Stimulated activated CD4-positive, alpha-beta T cell treated with anti-CD3 and anti-CD28 coated beads, Interleukin-1b, Interleukin-23, amount 100 ng/mL, for 24 hours (primary cell): ENCODE measurements at regions not wholly inside any gene's neighbourhood (a gene's known extent, or its start where the extent isn't known, plus 50 kb on each side); places are given as distances from the start of the nearest gene placed in this dataset.
"Not testable (repeated sequence)": the region's sequence is repeated elsewhere in the genome, so short reads cannot be mapped to it uniquely, and the experiment has no call there.

Experiments used
- DNase-seq, 4 experiments: peaks; one replicate each; pipeline ENCODE4 v3.0.0-alpha.2; 2020; ENCODE audit warnings: low read depth in 4 of 4, low spot score in 1 of 4

- no peak for DNase-seq
These were observed 55.2 kb upstream of the MDM1 start for GRCh38 chr12:68387338-68387737.

- no peak for DNase-seq
These were observed 57.1 kb upstream of the MDM1 start for GRCh38 chr12:68389305-68389704.

DNA sequence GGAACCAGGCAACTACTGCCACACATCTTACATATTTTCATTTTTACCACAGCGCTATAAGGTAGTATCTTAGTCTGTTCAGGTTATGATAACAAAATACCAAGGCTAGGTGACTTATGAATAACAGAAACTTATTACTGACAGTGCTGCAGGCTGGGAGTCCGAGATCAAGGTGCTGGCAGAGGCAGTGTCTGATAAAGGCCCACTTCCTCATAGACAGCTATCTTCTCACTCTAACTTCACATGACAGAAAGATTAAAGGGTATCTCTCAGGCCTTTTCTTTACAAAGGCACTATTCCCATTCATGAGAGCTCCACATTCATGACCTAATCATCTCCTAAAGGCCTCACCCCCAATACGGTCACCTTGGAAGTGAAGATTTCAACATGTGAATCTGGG, 59.8 kb upstream of the MDM1 start:
- DNase-seq, result no peak

- DNase-seq, result no peak
These were observed 60.2 kb upstream of the MDM1 start for GRCh38 chr12:68392376-68392775.

DNA sequence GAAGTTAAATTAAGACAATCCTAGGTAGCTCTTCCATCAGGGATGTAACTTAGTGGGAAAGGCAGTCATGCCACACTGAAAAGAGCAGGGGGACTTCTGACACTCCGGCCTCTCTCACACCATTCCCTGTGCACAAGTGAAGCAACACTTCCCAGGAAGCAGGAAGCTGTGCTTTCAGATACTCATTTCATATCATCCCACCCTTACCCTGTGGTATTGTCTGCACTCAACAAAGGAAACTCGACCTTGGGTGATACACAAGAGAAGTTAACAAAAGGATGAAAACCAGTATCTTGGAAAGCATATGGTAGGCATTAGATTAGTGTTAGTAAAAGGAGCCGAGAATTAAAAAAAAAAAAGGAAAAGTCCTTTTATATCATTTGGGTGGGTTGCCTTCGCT, 61.3 kb upstream of the MDM1 start:
- no peak for DNase-seq

DNA sequence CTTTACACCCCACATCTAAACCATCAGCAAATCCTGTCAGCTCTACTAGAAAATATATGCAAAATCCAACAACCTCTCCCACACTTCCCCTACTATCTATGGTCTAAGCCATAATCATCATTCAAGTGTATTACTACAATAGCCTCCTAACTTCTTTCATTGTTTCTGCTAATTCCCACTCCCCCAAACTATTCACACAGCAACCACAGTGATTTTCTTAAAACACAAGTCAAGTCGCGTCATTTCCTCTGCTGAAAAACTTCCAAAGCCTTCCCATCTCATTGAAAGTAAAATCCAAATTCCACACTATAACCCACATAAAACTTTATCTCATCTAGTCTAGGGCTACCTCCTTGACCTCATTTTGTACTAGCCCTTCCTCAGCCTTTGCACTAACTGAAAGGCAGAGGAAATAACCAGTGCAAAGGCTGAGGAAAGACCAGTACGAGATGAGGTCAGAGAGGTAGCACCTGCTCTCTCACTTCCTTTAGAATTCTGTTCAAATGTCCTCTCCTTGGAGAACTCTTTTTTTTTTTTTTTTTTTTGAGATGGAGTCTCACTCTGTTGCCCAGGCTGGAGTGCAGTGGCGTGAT, 65.5 kb upstream of the MDM1 start:
- DNase-seq, result no peak

DNA sequence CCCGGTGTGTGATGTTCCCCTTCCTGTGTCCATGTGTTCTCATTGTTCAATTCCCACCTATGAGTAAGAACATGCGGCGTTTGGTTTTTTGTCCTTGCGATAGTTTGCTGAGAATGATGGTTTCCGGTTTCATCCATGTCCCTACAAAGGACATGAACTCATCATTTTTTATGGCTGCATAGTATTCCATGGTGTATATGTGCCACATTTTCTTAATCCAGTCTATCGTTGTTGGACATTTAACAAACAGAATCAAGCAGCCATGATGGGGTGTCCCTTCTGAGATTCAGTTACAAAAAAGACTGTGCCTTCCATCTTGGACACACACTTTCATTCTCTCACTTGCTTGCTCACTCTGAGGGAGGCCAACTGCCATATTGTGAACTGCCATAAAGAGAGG, 66.5 kb upstream of the MDM1 start:
- DNase-seq, result not testable (repeated sequence)

- DNase-seq, result no peak
These were observed 68.2 kb upstream of the MDM1 start for GRCh38 chr12:68400226-68400829.

- no peak for DNase-seq
These were observed 70.3 kb upstream of the MDM1 start for GRCh38 chr12:68402422-68402821.

- no peak for DNase-seq
These were observed 71.1 kb upstream of the MDM1 start for GRCh38 chr12:68403296-68403695.

DNA sequence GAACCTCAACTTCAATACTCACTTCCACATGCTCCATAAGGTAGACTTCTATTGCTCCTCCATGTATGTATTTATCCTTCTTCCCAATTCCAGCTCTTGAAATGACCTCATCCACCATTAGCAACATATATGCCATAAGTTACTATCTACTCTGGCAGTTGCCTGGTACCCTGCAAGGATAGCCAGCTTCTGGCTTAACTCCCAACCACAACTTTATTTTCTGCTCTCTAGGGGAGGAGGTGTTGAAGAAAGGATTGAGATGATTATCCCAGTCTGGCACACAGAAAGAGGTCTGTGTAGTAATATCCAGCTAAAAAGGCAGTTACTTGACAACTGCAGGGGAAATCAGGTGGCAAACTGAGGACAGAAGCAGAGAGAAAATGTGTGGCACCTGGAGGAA, 71.5 kb upstream of the MDM1 start:
- no peak for DNase-seq

DNA sequence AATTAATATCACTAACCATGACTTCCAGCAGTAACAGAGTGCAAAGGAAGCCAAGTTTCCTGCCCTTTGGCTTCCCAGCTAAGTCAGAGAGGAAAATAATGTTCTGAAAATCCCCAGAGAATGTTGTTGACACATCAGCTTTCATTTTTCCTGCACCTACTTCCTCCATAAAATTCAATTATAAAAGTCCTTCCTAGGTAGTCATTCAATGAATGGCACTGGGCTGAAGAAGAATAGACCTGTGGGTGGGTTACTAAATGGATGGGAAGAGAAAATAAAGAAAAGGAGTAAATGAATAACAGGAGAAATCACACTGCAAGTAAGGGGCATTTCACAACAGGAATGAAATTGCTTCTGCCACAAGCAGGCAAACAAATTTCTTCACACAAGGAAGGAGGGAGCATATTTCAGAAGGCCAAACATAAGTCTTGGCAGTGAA, 73.2 kb upstream of the MDM1 start:
- DNase-seq, result no peak

DNA sequence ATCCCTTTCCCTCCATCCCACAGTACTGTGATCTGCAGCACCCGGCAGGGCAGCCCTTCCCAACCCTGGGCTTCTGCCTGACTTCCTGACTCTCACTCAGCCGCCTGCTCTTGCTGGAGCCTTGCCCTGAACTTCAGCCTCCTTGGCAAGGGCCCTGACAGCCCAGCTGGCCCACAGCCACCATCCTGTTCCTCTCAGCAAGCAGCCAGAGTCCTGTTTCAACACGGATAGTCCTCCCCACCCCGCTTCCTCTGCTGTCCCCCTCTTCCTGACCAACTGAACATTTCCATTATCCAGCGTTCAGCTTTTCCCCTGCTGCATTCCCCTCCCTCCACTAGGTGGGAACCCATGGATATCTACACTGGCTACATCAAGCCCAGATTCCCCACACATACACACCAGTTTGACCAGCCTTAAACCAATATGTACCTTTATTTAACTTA, 74.0 kb upstream of the MDM1 start:
- no peak for DNase-seq

DNA sequence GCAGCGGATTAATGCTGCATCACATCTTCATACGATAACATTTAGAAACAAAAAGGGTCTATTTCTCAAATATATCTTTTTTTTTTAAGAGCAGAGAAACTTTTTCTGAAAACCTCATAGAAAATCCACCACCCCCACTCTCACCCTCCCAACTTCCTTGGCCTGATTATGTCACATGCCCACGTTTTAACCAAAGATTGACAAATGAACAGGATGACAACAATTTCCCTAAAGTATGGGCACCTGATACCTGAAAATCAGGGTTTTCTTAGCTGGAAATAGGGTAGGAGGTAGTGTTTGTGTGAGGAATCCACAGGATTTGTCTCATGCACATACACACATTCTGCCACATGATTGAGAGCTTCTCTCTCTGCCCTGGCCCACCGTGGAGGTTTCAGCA, 74.7 kb upstream of the MDM1 start:
- DNase-seq, result no peak

GRCh38 chr12:68410018-68410660, 78.0 kb upstream of the MDM1 start:
- DNase-seq, result no peak

DNA sequence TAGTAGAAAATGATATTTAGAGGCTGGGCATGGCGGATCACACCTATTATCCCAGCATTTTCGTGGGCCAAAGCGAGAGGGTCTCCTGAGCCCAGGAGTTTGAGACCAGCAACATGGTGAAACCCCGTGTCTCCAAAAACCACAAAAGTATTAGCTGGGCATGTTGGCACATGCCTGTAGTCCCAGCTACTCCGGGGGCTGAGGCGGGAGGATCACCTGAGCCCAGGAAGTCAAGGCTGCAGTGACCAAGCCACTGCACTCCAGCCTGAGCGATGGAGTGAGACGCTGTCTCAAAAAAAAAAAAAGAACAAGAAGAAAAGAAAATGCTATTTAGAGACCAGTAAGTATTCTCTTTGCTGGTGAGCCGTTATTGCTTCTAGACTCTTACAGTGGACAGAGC, 79.2 kb upstream of the MDM1 start:
- no peak for DNase-seq

GRCh38 chr12:68414988-68415387, 82.8 kb upstream of the MDM1 start:
- DNase-seq, result no peak

DNA sequence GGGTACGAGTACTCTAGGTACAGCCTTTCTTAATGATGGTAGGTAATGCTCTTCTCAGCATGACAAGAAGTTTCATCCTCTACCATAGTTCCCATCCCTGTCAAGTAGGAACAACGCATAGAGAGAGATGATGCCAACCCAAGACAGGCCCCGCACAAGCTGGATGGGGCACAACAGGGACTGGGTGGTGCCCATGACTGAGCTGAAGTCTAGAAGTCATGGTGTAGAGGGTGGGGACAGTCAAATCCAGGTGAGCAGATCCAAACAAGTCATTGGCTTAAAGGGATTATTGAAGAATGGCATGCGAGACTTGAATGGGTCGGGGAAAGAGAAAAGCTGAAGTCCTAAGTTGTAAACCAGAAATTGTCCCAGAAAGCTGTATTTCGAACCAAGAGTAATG, 84.2 kb upstream of the MDM1 start:
- no peak for DNase-seq

DNA sequence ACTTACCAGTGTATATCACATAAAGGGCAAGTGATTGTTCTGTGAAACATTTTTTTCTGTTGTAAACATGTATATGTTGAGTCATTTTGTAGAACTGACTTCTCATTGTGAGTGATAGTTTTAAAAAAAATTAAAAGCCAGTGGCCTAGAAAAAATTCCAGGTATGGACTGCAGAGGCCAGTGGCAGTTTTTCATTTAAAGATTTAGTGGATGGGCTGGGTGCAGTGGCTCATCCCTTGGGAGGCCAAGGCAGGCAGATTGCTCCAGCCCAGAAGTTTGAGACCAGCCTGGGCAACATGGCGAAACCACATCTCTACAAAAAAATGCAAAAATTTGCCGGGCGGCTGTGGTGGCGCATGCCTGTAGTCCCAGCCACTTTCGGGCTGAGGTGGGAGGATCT, 84.7 kb upstream of the MDM1 start:
- no peak for DNase-seq

DNA sequence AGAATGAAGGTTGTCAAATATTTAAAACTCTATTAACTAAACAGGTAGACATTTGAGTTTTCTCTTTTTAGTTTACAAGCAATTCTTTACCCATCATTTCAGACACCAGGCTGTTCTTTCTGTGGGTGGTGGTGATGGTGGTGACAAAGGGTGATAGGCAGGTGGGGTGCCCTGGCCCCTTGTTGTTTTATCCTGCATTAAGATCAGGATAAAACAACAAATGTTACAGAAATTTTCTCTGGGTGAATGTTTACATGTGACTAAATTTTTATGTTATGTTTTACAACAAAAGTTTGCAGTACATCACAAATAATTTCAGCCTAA, 85.9 kb upstream of the MDM1 start:
- no peak for DNase-seq

DNA sequence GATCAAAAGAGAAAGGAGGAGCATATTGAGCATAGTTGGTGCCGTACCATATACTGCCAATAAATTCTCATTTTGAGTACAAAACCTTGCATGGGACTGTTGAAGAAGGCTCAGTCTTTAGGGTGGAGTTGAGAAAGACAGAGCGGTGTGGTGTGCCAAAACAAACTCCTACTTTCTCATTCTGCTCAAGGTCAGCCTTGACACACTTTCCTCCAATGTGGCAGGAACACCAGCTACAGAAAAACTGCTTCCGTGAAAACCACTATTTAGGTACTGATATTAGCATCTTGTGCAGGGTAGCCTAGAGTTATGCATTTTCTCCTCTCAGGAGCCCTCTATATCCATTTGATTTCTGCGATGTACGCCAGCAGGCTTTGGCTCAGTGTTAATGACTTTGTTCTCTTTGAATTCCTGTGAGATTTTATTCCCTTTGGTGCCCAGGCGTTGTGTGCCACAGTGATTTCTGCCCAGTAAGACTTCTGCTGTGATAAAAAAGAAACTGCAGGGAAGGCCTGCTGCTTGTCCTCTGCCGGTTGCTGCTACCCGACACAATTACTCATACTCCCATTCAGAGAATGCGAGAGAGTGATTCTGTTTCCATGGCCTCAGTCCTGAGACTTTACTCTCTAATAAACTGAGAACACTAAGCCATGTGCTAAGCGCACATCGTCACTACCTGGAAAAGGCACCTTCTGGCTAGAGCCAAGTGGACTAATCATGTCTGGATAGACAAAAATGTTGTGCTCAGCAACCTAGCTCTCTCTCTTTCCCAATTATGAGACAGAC, 88.3 kb upstream of the MDM1 start:
- no peak for DNase-seq

DNA sequence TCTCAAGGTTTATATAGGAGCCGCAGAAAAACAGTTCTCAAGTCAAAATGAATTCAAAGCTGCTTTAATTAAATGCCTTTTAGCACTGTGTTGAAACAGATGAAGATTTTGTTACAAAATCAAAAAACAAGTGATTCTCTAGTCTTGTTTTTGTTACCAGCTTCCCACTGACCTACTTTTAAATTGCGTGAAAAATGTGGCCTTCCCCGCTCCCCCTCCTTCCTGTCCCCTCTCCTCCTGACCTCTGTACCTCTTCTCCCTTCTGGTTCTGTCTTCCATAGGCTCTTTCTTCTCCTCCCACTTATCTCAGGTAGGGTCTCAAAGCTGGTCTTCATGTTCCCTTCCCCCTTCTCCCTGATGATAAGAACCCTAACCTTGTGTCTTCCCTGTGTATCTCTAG, 90.0 kb upstream of the MDM1 start:
- DNase-seq, result no peak
